ENCODE measurements at regions not wholly inside any gene's neighbourhood (a gene's known extent, or its start where the extent isn't known, plus 50 kb on each side); places are given as distances from the start of the nearest gene placed in this dataset.
"Not testable (repeated sequence)": the region's sequence is repeated elsewhere in the genome, so short reads cannot be mapped to it uniquely, and the experiment has no call there.

DNA sequence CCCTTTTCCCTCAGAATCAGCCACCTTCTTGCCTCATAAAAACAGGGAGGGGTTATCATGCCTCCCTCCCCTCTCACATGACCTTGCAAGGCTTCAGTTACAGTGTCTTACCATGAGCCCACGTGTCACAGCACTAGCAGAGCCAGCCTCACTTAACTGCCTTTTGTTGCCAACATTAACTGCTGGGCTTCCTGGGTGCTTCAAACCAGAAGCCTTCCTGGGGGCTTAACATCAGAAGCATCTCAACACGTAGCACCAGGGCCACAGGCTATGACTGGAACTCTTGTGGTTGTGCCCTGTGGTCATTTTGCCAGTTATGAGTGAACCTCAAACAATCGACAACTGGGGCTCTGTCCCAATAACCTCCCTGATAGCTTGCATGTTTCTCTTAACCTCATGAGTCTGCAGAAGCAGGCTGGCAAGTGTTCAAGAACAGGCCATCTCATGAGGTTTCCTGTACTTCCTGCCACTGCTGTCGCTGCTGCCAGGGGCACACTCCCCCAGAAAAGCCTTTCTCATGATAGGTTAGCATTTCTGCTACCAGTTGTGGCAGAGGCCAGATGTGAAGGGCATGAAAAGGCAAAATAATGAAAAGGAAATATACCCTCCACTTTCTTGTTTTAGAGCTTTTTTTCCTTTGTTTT lies 132.2 kb downstream of the GLUL start:
- Mint-ChIP-seq H3K9me3 (peaks cover 4% of the 10 kb centered on the region), H3K36me3 (ENCODE audit: low read depth) (no peaks in the 10 kb centered on the region), H3K4me1 (peaks cover 27% of the 10 kb centered on the region), H3K27me3 (no peaks in the 10 kb centered on the region), H3K27ac (peak overlapping the region; percentile 92), H3K4me3 (peak overlapping the region; percentile 72)
- ATAC-seq (replicated peaks), result peak; percentile 93

DNA sequence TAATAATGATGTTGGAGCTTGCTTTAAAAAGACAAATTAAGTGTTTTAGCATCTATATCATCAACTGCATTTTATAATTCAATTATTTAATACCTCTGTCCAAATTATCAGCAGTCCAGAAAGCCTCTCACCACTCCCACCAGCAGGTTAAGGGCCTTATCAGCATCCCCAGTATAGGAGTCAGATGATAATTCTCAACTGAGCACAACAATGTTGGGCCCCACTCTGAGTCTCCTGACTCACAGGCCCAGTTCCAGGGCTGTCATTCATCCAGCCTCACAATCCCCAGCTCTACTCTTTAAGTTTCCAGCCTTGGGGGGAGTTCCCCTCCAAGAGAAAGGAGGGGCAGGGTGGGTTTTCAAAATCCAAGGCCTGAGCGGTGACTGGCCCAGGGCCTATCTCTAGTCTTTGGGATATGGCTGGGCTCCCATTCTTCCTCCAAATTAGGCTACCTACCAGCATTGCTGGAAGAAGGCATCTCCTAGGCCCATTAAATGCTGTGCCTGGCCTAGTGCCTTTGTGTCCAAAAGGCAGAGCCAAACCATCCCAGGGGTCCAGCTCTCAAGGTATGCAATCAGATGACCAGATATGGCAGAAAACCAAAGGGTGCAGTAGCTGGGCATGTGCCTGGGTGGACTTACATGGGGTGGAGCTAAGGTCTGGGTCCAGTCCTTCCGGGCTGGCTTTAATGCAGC lies 134.1 kb downstream of the GLUL start:
- ATAC-seq (replicated peaks), result no peak
- Mint-ChIP-seq H3K27ac (no peak overlapping the region), H3K9me3 (peaks cover 4% of the 10 kb centered on the region), H3K27me3 (no peaks in the 10 kb centered on the region), H3K36me3 (ENCODE audit: low read depth) (no peaks in the 10 kb centered on the region), H3K4me3 (no peak overlapping the region), H3K4me1 (peaks cover 23% of the 10 kb centered on the region)

DNA sequence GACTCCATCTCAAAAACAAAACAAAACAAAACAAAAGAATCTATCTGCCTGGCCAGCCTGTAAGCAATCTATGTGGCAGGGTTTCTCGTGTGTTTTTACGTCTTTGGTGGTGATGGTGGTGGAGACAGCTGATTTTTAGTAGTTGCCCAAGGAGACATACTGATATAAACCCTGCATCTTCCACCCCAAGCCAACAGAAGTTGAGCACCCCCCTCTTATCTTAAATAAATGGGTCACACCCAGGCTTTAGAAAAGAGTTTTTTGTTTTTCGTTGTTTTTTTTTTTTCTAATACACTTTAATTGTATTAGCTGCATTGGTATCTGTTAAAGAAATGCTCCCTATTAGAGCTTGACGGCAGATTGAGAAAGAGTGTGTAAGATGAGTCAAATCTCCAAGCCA lies 134.7 kb downstream of the GLUL start:
- Mint-ChIP-seq H3K27me3 (no peaks in the 10 kb centered on the region), H3K4me3 (no peak overlapping the region), H3K36me3 (ENCODE audit: low read depth) (no peaks in the 10 kb centered on the region), H3K4me1 (peaks cover 19% of the 10 kb centered on the region), H3K9me3 (peaks cover 4% of the 10 kb centered on the region), H3K27ac (no peak overlapping the region)
- no peak for ATAC-seq (replicated peaks)

DNA sequence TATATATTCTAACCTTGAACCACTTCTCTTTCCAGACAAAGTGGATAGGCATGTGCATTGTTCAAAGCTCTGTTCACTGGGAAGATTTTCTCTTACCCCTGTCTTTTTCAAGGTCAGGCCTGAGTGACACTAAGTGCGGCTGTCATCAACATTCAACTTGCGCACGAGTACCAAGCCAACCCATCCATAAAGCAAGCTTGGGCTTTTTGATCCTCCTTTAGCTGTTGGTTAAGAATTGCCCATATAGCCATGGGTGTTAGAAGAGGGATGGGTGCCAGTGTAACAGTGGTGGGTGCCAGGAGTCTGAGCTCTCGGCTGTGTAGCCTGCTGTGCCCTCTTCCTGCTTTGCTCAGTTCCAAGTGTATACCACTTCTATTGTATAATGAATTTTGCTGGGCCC lies 136.1 kb downstream of the GLUL start:
- no peak for ATAC-seq (replicated peaks)
- H3K27me3 Mint-ChIP-seq, result no peaks in the 10 kb centered on the region
- no peak overlapping the region for H3K4me3 Mint-ChIP-seq
- H3K9me3 Mint-ChIP-seq, result no peaks in the 10 kb centered on the region
- H3K4me1 Mint-ChIP-seq, result peaks cover 13% of the 10 kb centered on the region
- no peak overlapping the region for H3K27ac Mint-ChIP-seq
- H3K36me3 Mint-ChIP-seq (ENCODE audit: low read depth), result no peaks in the 10 kb centered on the region

DNA sequence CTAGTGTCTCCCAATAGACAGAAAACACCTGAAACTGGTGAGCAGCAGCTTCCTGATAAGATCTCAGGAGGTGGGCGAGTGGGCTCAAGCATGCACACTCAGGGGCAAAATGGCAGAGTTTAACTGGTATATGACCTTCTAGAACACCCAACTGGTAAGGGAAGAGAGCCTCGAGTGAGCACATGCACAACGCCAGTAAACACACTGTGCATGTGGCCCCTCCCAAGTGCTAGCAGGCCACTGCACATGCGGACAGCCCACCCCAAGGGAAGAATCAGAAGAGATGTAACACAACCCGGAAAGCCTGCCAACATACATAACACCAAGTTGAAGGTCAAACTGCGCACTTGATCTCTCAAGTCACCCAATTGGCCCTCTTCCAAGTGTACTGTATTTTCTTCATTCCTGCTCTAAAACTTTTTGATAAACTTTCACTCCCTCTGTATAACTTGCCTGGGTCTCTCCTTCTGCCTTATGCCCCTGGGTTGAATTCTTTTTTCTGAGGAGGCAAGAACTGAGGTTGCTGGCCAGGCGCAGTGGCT lies 138.2 kb downstream of the GLUL start:
- H3K4me3 Mint-ChIP-seq, result no peak overlapping the region
- H3K36me3 Mint-ChIP-seq (ENCODE audit: low read depth), result no peaks in the 10 kb centered on the region
- H3K27me3 Mint-ChIP-seq, result no peaks in the 10 kb centered on the region
- H3K27ac Mint-ChIP-seq, result no peak overlapping the region
- no peak for ATAC-seq (replicated peaks)
- no peaks in the 10 kb centered on the region for H3K9me3 Mint-ChIP-seq
- H3K4me1 Mint-ChIP-seq, result peaks cover 14% of the 10 kb centered on the region

DNA sequence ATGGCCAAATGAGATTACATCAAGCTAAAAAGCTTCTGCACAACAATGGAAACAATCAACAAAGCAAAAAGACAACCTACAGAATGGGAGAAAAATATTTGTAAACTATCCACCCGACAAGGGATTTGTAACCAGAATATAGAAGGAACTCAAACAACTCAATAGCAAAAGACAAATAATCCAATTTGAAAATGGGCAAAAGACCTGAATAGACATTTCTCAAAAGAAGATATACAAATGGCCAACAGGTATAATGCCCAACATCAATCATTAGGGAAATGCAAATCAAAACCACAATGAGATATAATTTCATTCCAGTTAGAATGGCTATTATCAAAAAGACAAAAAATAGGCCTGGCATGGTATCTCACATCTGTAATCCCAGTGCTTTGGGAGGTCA lies 140.0 kb downstream of the GLUL start:
- Mint-ChIP-seq H3K36me3 (ENCODE audit: low read depth) (no peaks in the 10 kb centered on the region), H3K27ac (no peak overlapping the region), H3K4me3 (no peak overlapping the region), H3K4me1 (peaks cover 19% of the 10 kb centered on the region), H3K27me3 (no peaks in the 10 kb centered on the region), H3K9me3 (no peaks in the 10 kb centered on the region)
- no peak for ATAC-seq (replicated peaks)

DNA sequence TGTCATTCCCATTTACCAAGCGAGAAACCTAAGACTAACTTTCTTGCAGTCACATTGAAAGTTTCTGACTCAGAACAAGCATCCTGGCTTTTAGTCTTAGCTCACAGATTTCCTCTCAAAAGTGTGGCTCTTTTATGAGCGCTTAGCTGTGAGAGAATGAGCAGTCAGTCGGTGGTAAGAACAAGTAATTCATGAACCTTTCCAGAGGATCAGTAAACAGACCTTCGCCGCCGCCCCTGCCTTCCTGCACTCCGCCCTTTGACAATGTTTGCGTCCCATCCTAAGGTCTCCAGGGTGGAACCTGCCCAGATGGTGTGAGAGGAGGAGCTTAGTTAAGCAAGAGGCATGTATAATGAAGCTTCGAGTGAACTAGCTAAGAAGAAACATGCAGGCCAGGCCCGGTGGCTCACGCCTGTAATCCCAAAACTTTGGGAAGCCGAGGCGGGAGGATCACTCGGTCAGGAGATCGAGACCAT lies 142.4 kb downstream of the GLUL start:
- Mint-ChIP-seq H3K9me3 (no peaks in the 10 kb centered on the region), H3K4me3 (peak overlapping the region; percentile 46), H3K36me3 (ENCODE audit: low read depth) (no peaks in the 10 kb centered on the region), H3K4me1 (peaks cover 23% of the 10 kb centered on the region), H3K27ac (peak overlapping the region; percentile 74), H3K27me3 (peaks cover 9% of the 10 kb centered on the region)
- ATAC-seq (replicated peaks), result peak; percentile 91

DNA sequence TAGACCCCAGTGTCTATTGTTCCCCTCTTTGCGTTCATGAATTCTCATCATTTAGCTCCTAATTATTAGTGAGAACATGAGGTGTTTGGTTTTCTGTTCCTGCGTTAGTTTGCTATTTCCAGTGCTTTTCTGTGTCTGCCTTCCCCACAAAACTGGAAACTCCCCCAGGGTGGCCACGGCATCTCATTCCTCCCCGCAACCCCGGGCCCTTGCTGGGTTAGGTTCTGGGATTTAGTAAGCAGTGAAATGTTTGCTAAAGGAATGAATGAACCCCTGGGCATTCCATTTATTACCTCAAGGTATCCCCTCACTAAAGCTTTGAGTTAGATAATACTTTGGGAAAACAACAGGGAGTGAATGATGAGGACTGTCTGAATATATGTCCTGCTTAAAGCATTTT lies 142.9 kb downstream of the GLUL start:
- peak overlapping the region; percentile 46 for H3K4me3 Mint-ChIP-seq
- no peaks in the 10 kb centered on the region for H3K36me3 Mint-ChIP-seq (ENCODE audit: low read depth)
- peak overlapping the region; percentile 74 for H3K27ac Mint-ChIP-seq
- H3K9me3 Mint-ChIP-seq, result no peaks in the 10 kb centered on the region
- peaks cover 12% of the 10 kb centered on the region for H3K27me3 Mint-ChIP-seq
- H3K4me1 Mint-ChIP-seq, result peaks cover 23% of the 10 kb centered on the region
- peak; percentile 68 for ATAC-seq (replicated peaks)

DNA sequence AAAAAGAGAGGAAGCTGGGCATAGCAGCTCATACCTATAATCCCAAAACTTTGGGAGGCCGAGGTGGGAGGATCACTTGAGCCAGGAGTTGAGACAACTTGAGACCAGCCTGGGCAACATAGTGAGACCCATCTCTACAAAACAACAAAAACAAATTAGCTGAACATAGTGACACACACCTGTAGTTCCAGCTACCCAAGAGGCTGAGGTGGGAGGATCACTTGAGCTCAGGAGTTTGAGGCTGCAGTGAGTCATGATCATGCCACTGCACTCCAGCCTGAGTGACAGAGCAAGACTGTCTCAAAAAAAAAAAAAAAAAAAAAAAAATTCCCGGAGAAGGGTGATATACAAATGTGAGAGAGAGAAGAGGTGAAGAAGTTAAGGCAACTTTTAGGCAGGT lies 143.8 kb downstream of the GLUL start:
- Mint-ChIP-seq H3K4me1 (peaks cover 23% of the 10 kb centered on the region), H3K4me3 (peak overlapping the region; percentile 46), H3K27me3 (peaks cover 12% of the 10 kb centered on the region), H3K27ac (peak overlapping the region; percentile 74)
- not testable (repeated sequence) for H3K9me3 Mint-ChIP-seq; H3K36me3 Mint-ChIP-seq (ENCODE audit: low read depth)
- peak; percentile 29 for ATAC-seq (replicated peaks)

DNA sequence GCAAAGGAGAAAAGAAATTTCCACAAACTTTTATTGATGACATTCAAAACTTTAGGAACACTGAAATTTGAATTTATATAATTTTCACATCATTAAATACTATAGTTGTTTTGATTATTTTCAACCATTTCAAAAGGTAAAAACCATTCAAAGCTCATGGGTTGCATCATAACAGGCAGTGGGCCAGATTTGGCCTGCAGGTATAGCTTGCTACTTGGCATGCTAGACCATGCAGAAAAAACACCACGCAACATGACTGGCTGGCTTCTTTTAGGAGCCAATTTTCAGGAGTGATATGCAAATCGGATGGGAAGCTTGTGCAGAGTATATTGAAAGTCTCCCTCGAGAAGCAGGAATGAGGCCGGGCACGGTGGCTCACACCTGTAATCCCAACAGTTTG lies 144.8 kb downstream of the GLUL start:
- no peak for ATAC-seq (replicated peaks)
- H3K4me3 Mint-ChIP-seq, result no peak overlapping the region
- H3K27ac Mint-ChIP-seq, result peak overlapping the region; percentile 74
- H3K4me1 Mint-ChIP-seq, result peaks cover 23% of the 10 kb centered on the region
- H3K36me3 Mint-ChIP-seq (ENCODE audit: low read depth), result no peaks in the 10 kb centered on the region
- H3K27me3 Mint-ChIP-seq, result peaks cover 16% of the 10 kb centered on the region
- H3K9me3 Mint-ChIP-seq, result no peaks in the 10 kb centered on the region

DNA sequence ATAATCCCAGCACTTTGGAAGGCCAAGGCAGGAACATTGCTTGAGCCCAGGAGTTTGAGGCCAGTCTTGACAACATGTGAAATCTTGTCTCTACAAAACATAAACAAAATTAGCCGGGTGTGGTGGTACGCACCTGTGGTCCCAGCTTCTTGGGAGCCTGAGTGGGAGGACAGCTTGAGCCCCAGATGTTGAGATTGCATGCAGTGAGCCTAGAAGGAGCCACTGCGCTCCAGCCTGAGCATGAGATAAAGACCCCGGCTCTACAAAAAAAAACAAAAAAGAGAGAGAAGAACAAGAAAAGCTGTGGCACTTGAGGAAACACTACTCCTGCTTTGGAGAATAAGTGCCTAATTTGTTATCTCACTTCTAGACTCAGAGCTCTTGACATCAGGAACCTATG lies 146.6 kb downstream of the GLUL start:
- ATAC-seq (replicated peaks), result no peak
- H3K36me3 Mint-ChIP-seq (ENCODE audit: low read depth), result no peaks in the 10 kb centered on the region
- peaks cover 21% of the 10 kb centered on the region for H3K27me3 Mint-ChIP-seq
- peaks cover 21% of the 10 kb centered on the region for H3K4me1 Mint-ChIP-seq
- H3K27ac Mint-ChIP-seq, result no peak overlapping the region
- H3K9me3 Mint-ChIP-seq, result no peaks in the 10 kb centered on the region
- no peak overlapping the region for H3K4me3 Mint-ChIP-seq

DNA sequence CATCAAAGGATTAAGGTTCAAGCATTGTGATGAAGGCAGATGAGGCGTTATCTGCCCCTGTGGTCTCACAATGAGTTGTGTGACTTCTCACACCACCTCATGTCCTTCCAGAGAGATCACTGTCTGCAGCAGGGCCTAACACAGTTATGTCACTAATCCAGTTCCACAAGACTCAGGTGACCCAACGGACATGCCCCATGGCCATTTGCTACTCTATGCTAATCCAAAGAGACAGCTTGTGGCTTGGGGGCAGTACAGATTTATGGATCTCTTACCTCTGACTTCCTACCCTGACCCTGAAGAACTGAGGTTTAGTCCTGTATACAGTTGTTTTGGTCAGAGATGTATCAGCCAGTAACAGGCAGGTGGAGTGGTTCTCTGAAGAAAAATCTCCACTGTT lies 147.1 kb downstream of the GLUL start:
- ATAC-seq (replicated peaks), result no peak
- Mint-ChIP-seq H3K36me3 (ENCODE audit: low read depth) (no peaks in the 10 kb centered on the region), H3K9me3 (no peaks in the 10 kb centered on the region), H3K27me3 (peaks cover 21% of the 10 kb centered on the region), H3K27ac (no peak overlapping the region), H3K4me1 (peaks cover 18% of the 10 kb centered on the region), H3K4me3 (no peak overlapping the region)

DNA sequence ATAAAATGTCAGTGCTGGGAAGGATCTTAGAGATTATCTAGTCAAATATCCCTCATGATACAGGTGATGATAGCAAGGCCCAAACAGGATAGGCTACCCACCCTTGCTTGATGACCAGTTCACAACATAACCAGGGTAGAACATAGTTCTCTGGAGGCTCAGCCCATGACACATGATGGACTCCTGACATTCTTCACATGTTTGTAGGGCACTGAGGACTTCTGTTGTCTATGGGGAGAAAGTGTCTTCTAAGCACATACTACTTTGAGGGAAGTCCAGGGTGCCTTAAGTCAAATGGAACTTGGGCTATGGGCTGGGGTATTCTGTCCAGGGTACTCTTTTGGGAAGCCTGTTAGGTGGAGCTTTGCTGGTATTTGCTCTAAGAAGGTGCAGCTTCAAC lies 148.9 kb downstream of the GLUL start:
- no peaks in the 10 kb centered on the region for H3K36me3 Mint-ChIP-seq (ENCODE audit: low read depth)
- peaks cover 21% of the 10 kb centered on the region for H3K27me3 Mint-ChIP-seq
- H3K4me3 Mint-ChIP-seq, result no peak overlapping the region
- peaks cover 8% of the 10 kb centered on the region for H3K4me1 Mint-ChIP-seq
- H3K27ac Mint-ChIP-seq, result no peak overlapping the region
- ATAC-seq (replicated peaks), result no peak
- no peaks in the 10 kb centered on the region for H3K9me3 Mint-ChIP-seq

DNA sequence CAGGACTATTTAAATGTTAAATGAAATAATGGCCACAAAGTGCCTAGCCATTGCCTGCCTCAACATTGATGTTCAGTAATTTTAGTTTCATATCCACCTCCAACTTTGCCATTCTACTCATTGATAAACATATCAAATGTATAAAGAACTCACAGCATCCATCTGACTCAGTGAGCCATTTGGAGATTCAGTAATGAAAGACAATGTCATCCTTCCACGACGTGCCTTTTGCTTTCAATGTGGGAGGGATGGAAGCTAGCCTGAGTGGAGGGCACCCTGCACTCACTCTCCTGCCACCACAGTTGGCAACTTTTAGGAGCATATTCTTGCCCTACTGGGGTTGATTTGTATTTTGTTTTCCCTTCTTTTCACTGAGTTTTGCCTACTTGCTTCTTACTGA lies 151.5 kb downstream of the GLUL start:
- Mint-ChIP-seq H3K4me1 (no peaks in the 10 kb centered on the region), H3K4me3 (no peak overlapping the region), H3K27me3 (peaks cover 17% of the 10 kb centered on the region), H3K9me3 (no peaks in the 10 kb centered on the region), H3K27ac (no peak overlapping the region), H3K36me3 (ENCODE audit: low read depth) (no peaks in the 10 kb centered on the region)
- ATAC-seq (replicated peaks), result peak; percentile 82

DNA sequence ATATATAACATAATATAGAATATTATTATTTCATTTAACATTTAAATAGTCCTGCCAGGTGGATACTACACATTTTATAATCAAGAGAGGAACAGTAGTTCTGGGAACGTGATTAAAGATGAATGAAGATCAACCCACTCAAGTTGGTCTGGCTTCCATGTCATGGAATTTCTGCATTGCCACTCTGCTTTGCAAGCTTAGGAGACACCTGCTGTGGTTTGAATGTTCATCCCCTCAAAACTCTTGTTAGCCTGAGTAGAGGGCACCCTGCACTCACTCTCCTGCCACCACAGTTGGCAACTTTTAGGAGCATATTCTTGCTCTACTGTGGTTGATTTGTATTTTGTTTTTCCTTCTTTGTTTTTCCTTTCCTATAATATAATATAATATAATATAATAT lies 153.2 kb downstream of the GLUL start:
- H3K27me3 Mint-ChIP-seq, result peaks cover 10% of the 10 kb centered on the region
- H3K9me3 Mint-ChIP-seq, result no peaks in the 10 kb centered on the region

More for the DNA sequence above, 153.2 kb downstream of the GLUL start:
- Mint-ChIP-seq H3K4me1 (no peaks in the 10 kb centered on the region), H3K4me3 (no peak overlapping the region), H3K36me3 (ENCODE audit: low read depth) (no peaks in the 10 kb centered on the region), H3K27ac (no peak overlapping the region)
- ATAC-seq (replicated peaks), result no peak
